Stimulated activated naive B cell treated with anti-CD40 and anti-IgM and Interleukin-4, amounts not matched to agents 10 μg/mL and 1 μg/mL and 100 μg/mL, for 72 hours (primary cell): ENCODE measurements at regions not wholly inside any gene's neighbourhood (a gene's known extent, or its start where the extent isn't known, plus 50 kb on each side); places are given as distances from the start of the nearest gene placed in this dataset.

Experiments used
- ATAC-seq, 2 donors: fragments of 150-1000 bp; cut with Tn5 transposase; replicated peaks; 2 replicates each; pipeline ENCODE4 v1.10.0; 2021; ENCODE audit warnings: moderate library complexity in 1 of 2
- DNase-seq: peaks from one replicate; pipeline ENCODE4 v3.0.0; 2021
- H3K27ac Mint-ChIP-seq: one replicate; pipeline ENCODE4 v1.8.0; 2022; ENCODE audit warnings: mild to moderate bottlenecking, mixed read lengths
- H3K27me3 Mint-ChIP-seq, 2 donors: one replicate each; pipeline ENCODE4 v1.8.0; 2022; ENCODE audit warnings: mixed read lengths in 2 of 2
- H3K36me3 Mint-ChIP-seq, 2 donors: one replicate each; pipeline ENCODE4 v1.8.0; 2022; ENCODE audit warnings: mixed read lengths in 2 of 2, mild to moderate bottlenecking in 1 of 2
- H3K4me1 Mint-ChIP-seq, 2 donors: one replicate each; pipeline ENCODE4 v1.8.0; 2022; ENCODE audit warnings: mixed read lengths in 2 of 2, mild to moderate bottlenecking in 1 of 2
- H3K4me3 Mint-ChIP-seq, 2 donors: one replicate each; pipeline ENCODE4 v1.8.0; 2022; ENCODE audit warnings: mild to moderate bottlenecking in 2 of 2, mixed read lengths in 2 of 2, moderate library complexity in 1 of 2
- H3K9me3 Mint-ChIP-seq, 2 donors: one replicate each; pipeline ENCODE4 v1.8.0; 2022; ENCODE audit warnings: mixed read lengths in 2 of 2, mild to moderate bottlenecking in 1 of 2

- no peaks in the 10 kb centered on the region for H3K36me3 Mint-ChIP-seq
- ATAC-seq (no peak), DNase-seq (no peak)
- H3K4me1 Mint-ChIP-seq = peaks cover 29 to 42% of the 10 kb centered on the region in 2 donors
- no peak overlapping the region for H3K27ac Mint-ChIP-seq
- H3K9me3 Mint-ChIP-seq = no peaks in the 10 kb centered on the region
- peaks cover 16 to 20% of the 10 kb centered on the region in 2 donors for H3K27me3 Mint-ChIP-seq
- H3K4me3 Mint-ChIP-seq = no peak overlapping the region
Observed at GRCh38 chr2:9762941-9763340, 80.3 kb upstream of the TAF1B start.

GRCh38 chr2:9763356-9764152 is 79.7 kb upstream of the TAF1B start:
- Mint-ChIP-seq H3K36me3 (no peaks in the 10 kb centered on the region), H3K4me3 (no peak overlapping the region), H3K27me3 (peaks cover 15 to 16% of the 10 kb centered on the region in 2 donors), H3K9me3 (no peaks in the 10 kb centered on the region), H3K4me1 (peaks cover 35 to 49% of the 10 kb centered on the region in 2 donors), H3K27ac (no peak overlapping the region)
- no peak for DNase-seq
- ATAC-seq = no peak

DNA sequence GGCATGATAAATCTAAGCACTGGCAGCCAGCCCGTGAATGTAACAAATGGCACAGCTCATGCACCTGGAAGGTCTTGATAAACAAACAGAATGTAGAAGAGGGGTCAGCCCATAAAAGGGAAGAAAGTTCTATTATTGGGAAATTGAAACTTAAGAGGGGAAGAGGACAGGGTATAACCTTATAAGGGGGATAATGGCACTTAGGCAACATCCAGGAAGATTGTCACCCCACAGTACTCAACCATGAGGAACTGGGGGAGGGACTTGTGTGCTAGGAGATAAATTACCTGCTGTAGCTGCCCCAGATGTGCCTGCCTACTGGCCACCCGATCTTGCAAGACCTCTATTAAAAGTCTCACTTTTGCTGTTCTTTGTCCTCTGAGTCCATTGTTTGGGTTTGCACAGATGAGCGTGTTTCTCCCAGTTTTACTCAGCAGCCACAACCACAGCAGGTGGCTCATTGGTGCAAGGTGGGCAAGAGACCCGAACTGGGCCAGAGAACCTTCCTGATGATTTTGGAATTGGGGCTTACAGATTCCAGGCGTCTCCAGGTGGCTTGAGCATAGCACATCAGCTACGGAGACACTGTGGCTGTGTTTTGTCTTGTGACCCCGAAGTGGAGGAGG is 79.0 kb upstream of the TAF1B start:
- Mint-ChIP-seq H3K4me3 (no peak overlapping the region), H3K27me3 (peaks cover 15 to 17% of the 10 kb centered on the region in 2 donors), H3K27ac (no peak overlapping the region), H3K4me1 (peaks cover 41 to 56% of the 10 kb centered on the region in 2 donors), H3K9me3 (no peaks in the 10 kb centered on the region), H3K36me3 (no peaks in the 10 kb centered on the region)
- ATAC-seq = peak in 1 of 2 donors; percentile 20
- DNase-seq = no peak

GRCh38 chr2:9765611-9766531 is 77.4 kb upstream of the TAF1B start:
- no peak for ATAC-seq
- Mint-ChIP-seq H3K27ac (no peak overlapping the region), H3K36me3 (no peaks in the 10 kb centered on the region), H3K9me3 (no peaks in the 10 kb centered on the region), H3K4me3 (no peak overlapping the region), H3K27me3 (peaks cover 21 to 30% of the 10 kb centered on the region in 2 donors), H3K4me1 (peaks cover 41 to 48% of the 10 kb centered on the region in 2 donors)
- DNase-seq = no peak

- Mint-ChIP-seq H3K27ac (peak overlapping the region; percentile 75), H3K36me3 (no peaks in the 10 kb centered on the region), H3K4me1 (peaks cover 38 to 44% of the 10 kb centered on the region in 2 donors), H3K9me3 (no peaks in the 10 kb centered on the region), H3K4me3 (peak overlapping the region in 1 of 2 donors; percentile 26), H3K27me3 (peaks cover 22 to 32% of the 10 kb centered on the region in 2 donors)
- peak; percentile 24 for DNase-seq
- peak; percentile 79 to 81 for ATAC-seq
Observed at GRCh38 chr2:9767656-9768281, 75.5 kb upstream of the TAF1B start.

- ATAC-seq (peak; percentile 17 to 28), DNase-seq (no peak)
- H3K9me3 Mint-ChIP-seq = no peaks in the 10 kb centered on the region
- no peak overlapping the region for H3K4me3 Mint-ChIP-seq
- peak overlapping the region; percentile 75 for H3K27ac Mint-ChIP-seq
- H3K36me3 Mint-ChIP-seq = no peaks in the 10 kb centered on the region
- peaks cover 38 to 42% of the 10 kb centered on the region in 2 donors for H3K4me1 Mint-ChIP-seq
- peaks cover 22 to 37% of the 10 kb centered on the region in 2 donors for H3K27me3 Mint-ChIP-seq
Observed at GRCh38 chr2:9768388-9768787, 74.9 kb upstream of the TAF1B start.

DNA sequence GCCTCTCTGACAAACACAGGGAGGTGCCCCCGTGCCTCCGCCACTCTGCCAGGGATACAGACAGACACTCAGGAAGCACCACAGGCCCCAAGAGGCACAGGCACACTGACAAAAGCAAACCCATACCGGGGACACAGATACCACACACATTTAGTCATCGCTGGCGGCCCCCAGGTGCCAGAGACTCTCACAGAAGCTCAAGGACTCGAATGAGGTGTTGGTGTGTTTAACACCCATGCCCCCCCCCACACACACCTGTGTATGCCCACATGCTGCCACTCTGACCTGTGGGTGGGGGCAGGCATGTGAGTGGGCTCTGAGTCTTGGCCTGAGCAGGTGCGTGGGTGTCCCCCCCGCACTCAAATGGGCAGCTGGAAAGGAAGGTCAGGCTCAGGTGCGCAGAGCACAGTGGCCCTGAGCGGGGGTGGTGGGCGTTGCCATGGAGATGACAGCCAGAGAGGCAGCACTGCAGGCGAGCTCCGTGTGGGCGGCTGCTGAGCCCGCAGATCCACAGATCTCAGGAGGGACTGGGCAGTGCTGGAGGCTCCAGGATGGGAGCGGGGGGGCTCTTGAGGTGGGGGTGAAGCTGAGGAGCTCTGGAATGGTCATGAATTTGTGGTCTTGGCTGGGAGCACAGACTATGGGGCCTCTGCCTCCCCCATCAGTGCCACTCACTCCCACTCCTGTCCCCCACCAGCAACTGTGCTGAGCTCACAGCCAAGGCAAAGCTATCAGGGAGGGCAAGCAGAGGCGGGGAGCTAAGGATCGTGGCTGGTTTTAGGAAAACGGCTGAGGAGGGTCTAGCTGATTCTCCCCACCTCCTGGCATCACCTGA is 73.9 kb upstream of the TAF1B start:
- peaks cover 22 to 37% of the 10 kb centered on the region in 2 donors for H3K27me3 Mint-ChIP-seq
- ATAC-seq (peak in 1 of 2 donors; percentile 15), DNase-seq (no peak)
- H3K4me3 Mint-ChIP-seq = no peak overlapping the region
- H3K4me1 Mint-ChIP-seq = peaks cover 29 to 32% of the 10 kb centered on the region in 2 donors
- no peaks in the 10 kb centered on the region for H3K36me3 Mint-ChIP-seq
- no peak overlapping the region for H3K27ac Mint-ChIP-seq
- H3K9me3 Mint-ChIP-seq = no peaks in the 10 kb centered on the region

- DNase-seq (no peak), ATAC-seq (no peak)
- Mint-ChIP-seq H3K4me3 (no peak overlapping the region), H3K36me3 (no peaks in the 10 kb centered on the region), H3K27me3 (peaks cover 22 to 37% of the 10 kb centered on the region in 2 donors), H3K27ac (no peak overlapping the region), H3K9me3 (no peaks in the 10 kb centered on the region), H3K4me1 (peaks cover 27 to 28% of the 10 kb centered on the region in 2 donors)
Observed at GRCh38 chr2:9770006-9770307, 73.3 kb upstream of the TAF1B start.

GRCh38 chr2:9770308-9771100 is 72.8 kb upstream of the TAF1B start:
- H3K27ac Mint-ChIP-seq = peak overlapping the region; percentile 9
- no peaks in the 10 kb centered on the region for H3K9me3 Mint-ChIP-seq

GRCh38 chr2:9771101-9771449 is 72.2 kb upstream of the TAF1B start:
- no peaks in the 10 kb centered on the region for H3K36me3 Mint-ChIP-seq
- H3K27ac Mint-ChIP-seq = no peak overlapping the region
- H3K4me3 Mint-ChIP-seq = no peak overlapping the region
- H3K4me1 Mint-ChIP-seq = peaks cover 27 to 28% of the 10 kb centered on the region in 2 donors
- H3K27me3 Mint-ChIP-seq = peaks cover 22 to 37% of the 10 kb centered on the region in 2 donors
- ATAC-seq (no peak), DNase-seq (no peak)
- no peaks in the 10 kb centered on the region for H3K9me3 Mint-ChIP-seq

More at GRCh38 chr2:9770308-9771100, 72.8 kb upstream of the TAF1B start:
- no peak for DNase-seq
- H3K36me3 Mint-ChIP-seq = no peaks in the 10 kb centered on the region
- peaks cover 22 to 37% of the 10 kb centered on the region in 2 donors for H3K27me3 Mint-ChIP-seq
- H3K4me3 Mint-ChIP-seq = no peak overlapping the region
- H3K4me1 Mint-ChIP-seq = peaks cover 27 to 28% of the 10 kb centered on the region in 2 donors
- peak; percentile 50 to 52 for ATAC-seq

GRCh38 chr2:9771481-9772017 is 71.7 kb upstream of the TAF1B start:
- no peak for DNase-seq
- no peaks in the 10 kb centered on the region for H3K36me3 Mint-ChIP-seq
- ATAC-seq = no peak
- no peak overlapping the region for H3K4me3 Mint-ChIP-seq
- no peaks in the 10 kb centered on the region for H3K9me3 Mint-ChIP-seq
- peaks cover 25% of the 10 kb centered on the region in 2 donors for H3K4me1 Mint-ChIP-seq
- H3K27ac Mint-ChIP-seq = no peak overlapping the region
- H3K27me3 Mint-ChIP-seq = peaks cover 22 to 37% of the 10 kb centered on the region in 2 donors
